CD4-positive, alpha-beta T cell treated with Interleukin-15 for 4 hours (primary cell): ENCODE measurements at regions not wholly inside any gene's neighbourhood (a gene's known extent, or its start where the extent isn't known, plus 50 kb on each side); places are given as distances from the start of the nearest gene placed in this dataset.
"Not testable (repeated sequence)": the region's sequence is repeated elsewhere in the genome, so short reads cannot be mapped to it uniquely, and the experiment has no call there.

Source experiments
- DNase-seq: peaks from one replicate; pipeline ENCODE4 v3.0.0-alpha.2; 2020; ENCODE audit warnings: low spot score

DNA sequence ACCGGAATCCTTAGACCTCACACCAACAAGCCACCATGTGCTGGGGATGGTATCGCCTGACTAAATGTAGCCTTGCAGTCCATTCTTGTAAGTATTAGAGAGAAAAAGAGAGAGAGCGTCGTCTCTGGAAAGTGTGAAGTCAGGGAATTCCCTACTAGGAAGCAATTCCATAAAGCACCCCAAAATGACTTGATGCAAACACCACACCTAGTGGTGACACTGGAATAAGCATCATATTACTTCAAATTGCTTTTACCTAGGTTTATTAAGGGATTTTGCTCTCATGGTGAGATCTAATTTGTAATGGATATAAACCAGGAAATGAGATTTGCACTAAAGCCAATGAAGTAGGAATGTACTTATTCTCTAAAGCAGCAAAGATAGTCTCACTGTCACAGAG is 111.4 kb upstream of the METTL9 start:
- DNase-seq, result not testable (repeated sequence)

- not testable (repeated sequence) for DNase-seq
Measured at GRCh38 chr16:21499046-21499445, 100.3 kb upstream of the METTL9 start.

DNA sequence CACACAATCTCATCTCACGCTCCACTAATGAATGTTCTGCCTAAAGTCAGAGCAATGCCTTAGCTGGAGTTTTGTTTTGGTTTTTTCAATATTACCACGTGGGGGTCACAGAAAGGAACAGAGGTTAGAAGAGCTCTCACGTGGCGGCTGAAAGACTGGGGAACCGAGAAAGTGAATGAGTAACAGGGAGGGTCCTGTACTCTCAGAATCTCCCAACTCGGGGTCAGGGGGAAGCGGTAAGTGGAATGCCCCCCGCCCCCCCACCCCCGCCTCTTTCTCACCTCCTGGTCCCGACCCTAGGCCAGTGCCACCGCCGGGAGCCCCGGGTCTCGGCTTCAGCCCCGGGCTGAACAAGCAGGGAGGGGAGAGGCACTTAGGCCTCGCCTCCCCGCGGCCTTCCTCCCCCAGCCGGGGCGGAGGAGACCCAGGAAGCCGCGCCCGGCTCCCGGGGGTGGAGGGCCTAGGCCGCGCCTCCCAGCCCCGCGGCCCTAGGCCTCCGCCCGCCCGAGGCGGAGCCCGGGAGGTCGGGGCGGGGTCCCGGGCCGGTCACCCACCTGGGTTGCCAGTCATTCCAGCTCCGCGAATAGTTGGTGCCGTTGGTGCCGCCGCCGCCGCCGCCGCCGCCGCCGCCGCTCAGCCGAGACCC is 98.0 kb upstream of the METTL9 start:
- DNase-seq, result peak; percentile 70

GRCh38 chr16:21501869-21502667 is 97.3 kb upstream of the METTL9 start:
- DNase-seq, result peak; percentile 90

GRCh38 chr16:21503574-21503920 is 95.8 kb upstream of the METTL9 start:
- not testable (repeated sequence) for DNase-seq

GRCh38 chr16:21503941-21504832 is 95.2 kb upstream of the METTL9 start:
- DNase-seq, result not testable (repeated sequence)

GRCh38 chr16:21505751-21506520 is 93.4 kb upstream of the METTL9 start:
- not testable (repeated sequence) for DNase-seq

DNA sequence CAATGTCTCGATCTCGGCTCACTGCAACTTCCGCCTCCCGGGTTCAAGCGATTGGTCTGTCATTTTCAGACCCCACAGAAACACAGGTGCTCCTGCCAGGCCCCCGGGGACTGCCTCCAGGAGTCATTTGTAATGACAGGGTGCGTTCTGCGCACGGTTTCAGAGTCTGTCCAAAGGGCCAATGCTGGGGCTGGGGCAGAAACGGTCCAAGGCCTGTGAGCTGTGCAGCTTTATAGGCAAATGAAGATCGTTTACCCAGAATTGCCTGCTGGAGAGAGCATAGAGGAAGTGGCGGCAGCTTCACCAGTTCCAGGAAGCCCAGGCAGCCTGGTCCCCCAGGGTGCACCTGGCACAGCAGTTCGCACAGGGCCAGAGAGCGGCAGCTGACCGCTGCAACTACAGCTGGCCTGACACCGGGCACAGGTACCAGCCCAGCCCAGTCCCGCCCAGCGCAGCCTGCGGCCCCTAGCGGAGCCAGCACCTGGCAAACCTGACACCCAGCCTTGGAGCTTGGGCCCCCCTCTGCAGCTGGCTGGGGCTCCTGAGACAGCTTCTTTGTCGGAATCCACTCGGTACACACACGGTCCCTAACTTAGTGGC is 92.4 kb upstream of the METTL9 start:
- DNase-seq, result peak; percentile 79

DNA sequence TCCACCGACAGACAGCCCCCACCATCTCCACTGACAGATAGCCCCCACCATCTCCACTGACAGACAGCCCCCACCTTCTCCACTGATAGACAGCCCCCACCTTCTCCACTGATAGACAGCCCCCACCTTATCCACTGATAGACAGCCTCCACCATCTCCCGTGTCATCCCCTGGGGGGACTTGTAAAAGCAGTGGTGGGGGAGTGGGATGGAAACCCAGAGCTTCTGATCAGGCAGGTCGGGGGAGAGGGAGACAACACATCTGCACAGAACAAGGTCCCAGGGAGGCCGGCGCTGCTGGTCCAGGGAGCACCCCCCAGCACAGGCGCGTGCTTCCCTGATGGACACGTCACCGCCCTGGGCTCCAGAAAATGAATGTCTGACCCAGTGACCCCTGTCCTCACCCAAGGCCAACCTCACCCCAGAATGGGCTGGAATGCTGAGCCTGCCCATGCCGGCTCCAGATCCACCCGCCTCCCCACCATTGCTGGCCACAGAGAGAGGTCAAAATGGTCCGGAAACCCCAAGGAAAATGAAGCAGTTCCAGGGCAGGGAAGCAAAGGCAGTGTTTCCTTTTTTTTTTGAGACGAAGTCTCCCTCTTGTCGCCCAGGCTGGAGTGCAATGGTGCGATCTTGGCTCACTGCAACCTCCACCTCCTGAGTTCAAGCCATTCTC is 91.6 kb upstream of the METTL9 start:
- not testable (repeated sequence) for DNase-seq

GRCh38 chr16:21508661-21509436 is 90.5 kb upstream of the METTL9 start:
- not testable (repeated sequence) for DNase-seq

DNA sequence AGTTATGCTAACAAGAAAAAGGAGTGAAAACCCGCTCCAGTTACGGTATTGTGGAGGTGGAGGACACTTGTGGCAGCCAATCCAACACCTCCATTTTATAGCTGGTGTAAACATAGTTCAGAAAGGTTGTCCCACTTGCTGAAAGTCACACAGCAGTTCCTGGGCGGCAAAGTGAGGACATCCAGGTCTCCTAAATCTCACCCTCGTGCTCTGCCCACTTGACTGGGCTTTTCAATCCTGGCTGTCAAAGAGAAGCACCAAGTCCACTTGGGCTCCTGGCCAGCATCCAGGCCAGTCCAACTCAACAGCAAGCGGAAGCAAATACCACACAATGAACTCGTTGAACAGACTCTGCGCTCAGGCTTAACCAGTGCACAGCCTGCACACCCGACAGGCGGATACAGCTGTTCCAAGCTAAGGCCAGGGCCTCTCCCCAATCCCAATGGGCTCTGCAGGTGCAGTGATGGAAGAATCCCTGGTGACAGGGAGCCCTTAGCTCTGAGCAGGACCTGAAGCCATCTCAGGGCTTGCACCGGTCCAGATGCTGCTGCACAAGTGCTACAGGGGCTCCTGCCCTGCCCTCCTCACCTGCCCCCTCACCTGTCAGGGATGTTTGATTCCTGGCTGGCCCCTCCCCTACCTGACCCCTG is 89.8 kb upstream of the METTL9 start:
- not testable (repeated sequence) for DNase-seq

DNA sequence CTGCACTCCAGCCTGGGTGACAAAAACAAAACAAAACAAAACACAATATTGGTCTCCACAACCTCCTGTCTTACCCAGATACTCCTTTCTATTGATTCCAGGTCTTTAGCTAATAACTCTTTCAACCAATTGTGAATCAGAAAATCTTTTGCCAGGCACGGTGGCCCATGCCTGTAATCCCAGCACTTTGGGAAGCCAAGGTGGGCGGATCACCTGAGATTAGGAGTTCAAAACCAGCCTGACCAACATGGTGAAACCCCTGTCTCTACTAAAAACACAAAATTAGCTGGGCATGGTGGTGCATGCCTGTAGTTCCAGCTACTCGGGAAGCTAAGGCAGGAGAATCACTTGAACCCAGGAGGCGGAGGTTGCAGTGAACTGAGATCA is 88.5 kb upstream of the METTL9 start:
- not testable (repeated sequence) for DNase-seq

DNA sequence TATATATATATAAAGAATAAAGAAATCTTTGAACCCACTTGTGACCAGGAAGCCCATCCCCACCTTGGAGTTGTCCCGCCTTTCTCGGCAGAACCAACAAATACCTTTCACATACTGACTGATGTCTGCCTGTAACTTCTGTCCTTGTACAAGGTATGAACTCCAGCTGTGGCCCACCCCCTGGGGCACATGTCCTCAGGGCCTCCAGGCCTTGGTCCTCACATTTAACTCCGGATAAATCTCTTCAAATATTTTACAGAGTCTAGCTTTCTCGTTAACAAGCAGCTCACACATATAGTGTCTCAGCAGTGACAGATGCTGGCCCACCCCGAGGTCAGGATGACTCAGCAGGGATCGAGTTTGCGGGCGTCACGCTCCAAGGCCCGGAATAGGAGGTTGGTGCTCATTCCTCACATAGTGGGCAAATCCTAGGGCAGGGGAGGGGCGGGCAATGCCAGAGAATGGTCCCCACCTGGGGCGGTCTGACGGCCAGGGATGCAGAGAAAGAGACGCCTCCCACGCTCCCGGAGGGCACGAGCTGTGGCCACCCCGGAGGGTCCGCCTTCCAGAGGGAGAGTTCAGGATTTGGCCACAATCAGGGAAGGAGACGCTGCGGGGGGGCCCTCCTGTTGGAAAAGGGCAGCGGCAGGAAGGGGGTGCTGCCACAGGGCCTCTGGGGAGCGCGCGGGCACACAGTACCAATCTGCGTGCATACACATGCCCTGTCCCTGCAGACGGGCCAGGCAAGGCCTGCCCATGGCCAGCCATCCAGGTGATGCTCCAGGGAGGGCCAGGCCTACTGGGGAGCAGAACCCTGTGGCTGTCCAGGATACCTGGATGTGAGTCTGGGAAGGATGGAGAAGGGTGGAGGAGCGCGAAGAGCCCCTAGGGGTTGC is 87.8 kb upstream of the METTL9 start:
- DNase-seq, result not testable (repeated sequence)

- DNase-seq, result not testable (repeated sequence)
Measured at GRCh38 chr16:21512280-21513192, 86.8 kb upstream of the METTL9 start.

GRCh38 chr16:21513337-21513741 is 86.0 kb upstream of the METTL9 start:
- not testable (repeated sequence) for DNase-seq

GRCh38 chr16:21513812-21514473 is 85.4 kb upstream of the METTL9 start:
- not testable (repeated sequence) for DNase-seq

DNA sequence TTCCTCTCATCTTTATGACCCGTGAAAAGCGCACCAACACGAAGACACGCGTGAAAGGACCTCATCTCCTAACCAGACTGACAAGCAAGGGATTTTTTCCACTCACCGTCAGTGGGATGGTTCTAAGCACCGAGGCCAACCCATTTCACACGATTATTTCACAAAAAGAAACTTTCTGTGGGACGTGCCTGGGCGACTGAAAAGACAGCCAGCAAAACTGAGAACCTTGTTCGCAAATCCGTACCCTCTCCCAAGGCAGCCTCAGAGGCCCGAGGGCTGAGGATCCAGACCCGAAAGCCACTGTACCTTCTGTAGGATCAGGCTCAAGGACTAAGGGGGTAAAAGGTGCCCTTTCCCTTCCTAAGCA is 84.9 kb upstream of the METTL9 start:
- DNase-seq, result not testable (repeated sequence)
